SH-SY5Y (cell line): ENCODE measurements at regions not wholly inside any gene's neighbourhood (a gene's known extent, or its start where the extent isn't known, plus 50 kb on each side); places are given as distances from the start of the nearest gene placed in this dataset.

Experiments
- GATA2 ChIP-seq: IDR thresholded peaks from 2 replicates; pipeline ENCODE4 v1.6.1; 2011; ENCODE audit warnings: mild to moderate bottlenecking, low read depth, low read length
- GATA3 ChIP-seq: IDR thresholded peaks from 2 replicates; pipeline ENCODE4 v1.6.1; 2011; ENCODE audit warnings: low read depth, mild to moderate bottlenecking, low read length, moderate library complexity

- no peak for TF ChIP-seq GATA3
- no peak for TF ChIP-seq GATA2
These were observed 160.1 kb downstream of the SUDS3 start for GRCh38 chr12:118536306-118536906.
